BLaER1 (cell line): ENCODE measurements at regions not wholly inside any gene's neighbourhood (a gene's known extent, or its start where the extent isn't known, plus 50 kb on each side); places are given as distances from the start of the nearest gene placed in this dataset.
"Not testable (repeated sequence)": the region's sequence is repeated elsewhere in the genome, so short reads cannot be mapped to it uniquely, and the experiment has no call there.

Source experiments
- H3K27ac ChIP-seq: shearing (Covaris generic); formaldehyde crosslinking; 2 replicates; pipeline ENCODE4 v1.8.1; 2022
- H3K27me3 ChIP-seq: shearing (Covaris generic); formaldehyde crosslinking; 2 replicates; pipeline ENCODE4 v1.8.1; 2022
- H3K36me3 ChIP-seq: shearing (Covaris generic); formaldehyde crosslinking; 2 replicates; pipeline ENCODE4 v1.8.1; 2022
- H3K4me1 ChIP-seq: shearing (Covaris generic); formaldehyde crosslinking; 2 replicates; pipeline ENCODE4 v1.8.1; 2022
- H3K4me2 ChIP-seq: shearing (Covaris generic); formaldehyde crosslinking; 2 replicates; pipeline ENCODE4 v1.8.1; 2022
- H3K4me3 ChIP-seq: shearing (Covaris generic); formaldehyde crosslinking; 2 replicates; pipeline ENCODE4 v1.8.1; 2022
- H3K9ac ChIP-seq: shearing (Covaris generic); formaldehyde crosslinking; 2 replicates; pipeline ENCODE4 v1.8.1; 2022
- H3K9me3 ChIP-seq: shearing (Covaris generic); formaldehyde crosslinking; 2 replicates; pipeline ENCODE4 v1.8.1; 2022
- H4K20me1 ChIP-seq: shearing (Covaris generic); formaldehyde crosslinking; 2 replicates; pipeline ENCODE4 v1.8.1; 2022
- Cebpa-rat ChIP-seq: shearing (Covaris generic); IDR thresholded peaks from 2 replicates; pipeline ENCODE4 v1.8.1; 2022

DNA sequence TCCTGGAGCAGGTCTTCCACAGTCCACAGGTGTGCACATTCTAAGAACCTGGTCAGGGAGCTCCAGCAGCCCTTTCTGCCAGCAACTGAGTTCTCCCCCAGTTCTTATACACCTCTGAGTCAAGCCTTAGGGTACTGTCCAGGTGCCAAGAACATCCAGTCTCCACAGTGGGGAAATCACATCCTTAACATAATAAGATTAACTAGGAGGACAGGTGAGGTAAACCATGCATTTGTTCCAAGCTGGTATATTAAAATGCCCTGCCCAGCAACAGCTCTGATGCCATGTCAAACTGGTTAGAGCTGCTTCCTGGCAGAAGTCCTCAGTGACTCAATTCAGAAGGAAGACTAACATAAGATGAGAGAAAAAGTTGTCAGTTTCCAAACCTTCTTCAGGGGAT is 303.9 kb upstream of the SGK1 start:
- H3K4me3 ChIP-seq, result no peak overlapping the region
- H3K4me2 ChIP-seq, result no peak overlapping the region
- H3K4me1 ChIP-seq, result no peaks in the 10 kb centered on the region
- H3K9me3 ChIP-seq, result no peaks in the 10 kb centered on the region
- no peak overlapping the region for H3K9ac ChIP-seq
- no peak overlapping the region for H3K27ac ChIP-seq
- H3K36me3 ChIP-seq, result no peaks in the 10 kb centered on the region
- TF ChIP-seq Cebpa-rat, result no peak
- no peaks in the 10 kb centered on the region for H3K27me3 ChIP-seq
- no peaks in the 10 kb centered on the region for H4K20me1 ChIP-seq

GRCh38 chr6:134619789-134620188 is 301.9 kb upstream of the SGK1 start:
- Histone ChIP-seq H3K4me3 (no peak overlapping the region), H3K27me3 (no peaks in the 10 kb centered on the region), H4K20me1 (no peaks in the 10 kb centered on the region), H3K9ac (no peak overlapping the region), H3K36me3 (no peaks in the 10 kb centered on the region), H3K4me2 (no peak overlapping the region), H3K4me1 (no peaks in the 10 kb centered on the region), H3K27ac (no peak overlapping the region), H3K9me3 (no peaks in the 10 kb centered on the region)
- TF ChIP-seq Cebpa-rat, result no peak

GRCh38 chr6:134619077-134619476 is 301.2 kb upstream of the SGK1 start:
- Histone ChIP-seq H3K36me3 (no peaks in the 10 kb centered on the region), H3K4me1 (no peaks in the 10 kb centered on the region), H4K20me1 (no peaks in the 10 kb centered on the region), H3K27me3 (no peaks in the 10 kb centered on the region), H3K4me2 (no peak overlapping the region), H3K4me3 (no peak overlapping the region), H3K27ac (no peak overlapping the region), H3K9me3 (no peaks in the 10 kb centered on the region), H3K9ac (no peak overlapping the region)
- TF ChIP-seq Cebpa-rat, result no peak

GRCh38 chr6:134614606-134615485 is 296.9 kb upstream of the SGK1 start:
- TF ChIP-seq Cebpa-rat, result no peak
- Histone ChIP-seq H3K9ac (no peak overlapping the region), H3K4me3 (no peak overlapping the region), H3K36me3 (no peaks in the 10 kb centered on the region), H4K20me1 (no peaks in the 10 kb centered on the region), H3K9me3 (0 out of 2 replicates have a peak, but pooled peaks cover 4% of the 10 kb centered on the region), H3K4me2 (no peak overlapping the region), H3K27me3 (no peaks in the 10 kb centered on the region), H3K27ac (no peak overlapping the region), H3K4me1 (no peaks in the 10 kb centered on the region)

- H3K4me1 ChIP-seq, H3K27me3 ChIP-seq, H3K36me3 ChIP-seq, H3K4me2 ChIP-seq, H3K9me3 ChIP-seq, H4K20me1 ChIP-seq, H3K9ac ChIP-seq, H3K27ac ChIP-seq, H3K4me3 ChIP-seq: not testable (repeated sequence)
Measured at GRCh38 chr6:134612128-134612527, 294.2 kb upstream of the SGK1 start.

- Histone ChIP-seq H3K27me3 (no peaks in the 10 kb centered on the region), H3K27ac (no peak overlapping the region), H3K4me2 (no peak overlapping the region), H3K36me3 (no peaks in the 10 kb centered on the region), H4K20me1 (no peaks in the 10 kb centered on the region), H3K9ac (no peak overlapping the region), H3K4me3 (no peak overlapping the region), H3K4me1 (no peaks in the 10 kb centered on the region), H3K9me3 (peaks cover 6% of the 10 kb centered on the region)
- TF ChIP-seq Cebpa-rat, result no peak
Measured at GRCh38 chr6:134610411-134610810, 292.5 kb upstream of the SGK1 start.

GRCh38 chr6:134609716-134610261 is 291.9 kb upstream of the SGK1 start:
- no peak overlapping the region for H3K27ac ChIP-seq
- H3K27me3 ChIP-seq, result no peaks in the 10 kb centered on the region
- TF ChIP-seq Cebpa-rat, result no peak

GRCh38 chr6:134607411-134607810 is 289.5 kb upstream of the SGK1 start:
- Histone ChIP-seq H3K27ac (no peak overlapping the region), H3K27me3 (no peaks in the 10 kb centered on the region), H3K4me2 (no peak overlapping the region), H4K20me1 (no peaks in the 10 kb centered on the region), H3K36me3 (no peaks in the 10 kb centered on the region), H3K9me3 (peaks cover 18% of the 10 kb centered on the region), H3K9ac (no peak overlapping the region), H3K4me1 (no peaks in the 10 kb centered on the region), H3K4me3 (no peak overlapping the region)
- no peak for TF ChIP-seq Cebpa-rat

More at GRCh38 chr6:134609716-134610261, 291.9 kb upstream of the SGK1 start:
- Histone ChIP-seq H3K4me3 (no peak overlapping the region), H3K9me3 (peaks cover 12% of the 10 kb centered on the region), H3K4me2 (no peak overlapping the region), H3K4me1 (no peaks in the 10 kb centered on the region), H4K20me1 (no peaks in the 10 kb centered on the region), H3K9ac (no peak overlapping the region), H3K36me3 (no peaks in the 10 kb centered on the region)

DNA sequence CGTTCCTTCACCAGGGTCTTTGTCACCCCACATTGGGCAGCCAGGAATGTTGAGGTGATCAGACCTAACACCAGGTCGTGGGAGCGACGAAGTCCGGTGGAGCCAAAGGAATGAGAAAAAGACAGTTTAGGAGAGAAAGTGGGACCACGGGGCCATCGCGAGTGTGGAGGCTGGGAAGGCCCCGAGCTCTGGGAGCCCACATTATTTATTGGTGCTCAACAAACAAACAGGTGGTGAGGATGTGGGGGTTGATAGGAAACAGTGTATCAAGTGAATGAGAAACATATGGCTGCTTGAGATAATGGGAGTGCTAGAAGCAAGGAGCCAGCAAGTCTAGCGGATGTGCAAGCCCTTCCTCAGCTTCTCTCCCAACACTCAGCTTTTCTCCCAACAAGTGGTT is 287.1 kb upstream of the SGK1 start:
- H3K4me2 ChIP-seq, result no peak overlapping the region
- TF ChIP-seq Cebpa-rat, result no peak
- H3K27ac ChIP-seq, result no peak overlapping the region
- no peaks in the 10 kb centered on the region for H3K4me1 ChIP-seq
- no peaks in the 10 kb centered on the region for H4K20me1 ChIP-seq
- no peak overlapping the region for H3K4me3 ChIP-seq
- H3K9me3 ChIP-seq, result peaks cover 41% of the 10 kb centered on the region
- H3K27me3 ChIP-seq, result no peaks in the 10 kb centered on the region
- no peaks in the 10 kb centered on the region for H3K36me3 ChIP-seq
- H3K9ac ChIP-seq, result no peak overlapping the region

DNA sequence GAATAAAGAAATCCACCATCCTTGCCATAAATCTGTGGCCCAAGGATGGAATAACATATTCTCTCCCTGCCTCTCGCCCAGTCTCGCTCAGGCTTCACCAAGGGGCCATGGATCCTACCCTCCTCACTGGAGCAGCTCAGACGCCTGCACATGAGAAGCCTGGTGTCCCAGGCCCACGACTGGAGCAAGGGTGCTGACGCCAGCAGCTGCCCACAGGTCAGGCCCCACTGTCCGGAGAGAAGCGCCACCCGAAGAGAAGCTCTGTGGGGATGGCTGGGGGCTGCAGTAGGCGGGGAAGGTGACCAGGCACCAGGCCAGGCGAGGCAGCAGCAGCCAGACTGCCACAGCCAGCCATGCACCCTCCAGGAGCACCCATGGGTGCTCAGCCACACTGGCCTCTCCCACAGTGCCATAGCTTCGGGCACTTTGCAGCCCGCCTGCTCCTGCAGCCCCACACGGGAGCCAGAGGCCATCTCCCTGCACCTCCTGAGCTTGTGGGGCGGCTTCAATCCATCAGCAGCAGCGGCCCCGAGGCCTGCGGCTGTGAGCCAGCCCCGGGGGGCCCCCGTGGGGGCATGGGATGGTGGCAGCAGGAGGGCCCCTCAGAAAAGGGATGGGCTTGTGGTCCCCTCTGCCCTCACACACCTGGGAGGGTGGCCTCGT is 286.2 kb upstream of the SGK1 start:
- H3K9ac ChIP-seq, result no peak overlapping the region
- no peak overlapping the region for H3K27ac ChIP-seq

More for the DNA sequence above, 286.2 kb upstream of the SGK1 start:
- Histone ChIP-seq H3K36me3 (no peaks in the 10 kb centered on the region), H3K4me1 (no peaks in the 10 kb centered on the region), H3K9me3 (peaks cover 45% of the 10 kb centered on the region), H3K27me3 (no peaks in the 10 kb centered on the region), H3K4me2 (no peak overlapping the region), H3K4me3 (no peak overlapping the region), H4K20me1 (no peaks in the 10 kb centered on the region)
- no peak for TF ChIP-seq Cebpa-rat
